Fibroblast of the conjunctiva (primary cell): ENCODE measurements at regions not wholly inside any gene's neighbourhood (a gene's known extent, or its start where the extent isn't known, plus 50 kb on each side); places are given as distances from the start of the nearest gene placed in this dataset.
"Not testable (repeated sequence)": the region's sequence is repeated elsewhere in the genome, so short reads cannot be mapped to it uniquely, and the experiment has no call there.

ENCODE experiments used
- DNase-seq: peaks from one replicate; pipeline ENCODE4 v3.0.0-alpha.2; 2010; ENCODE audit warnings: low read depth

DNA sequence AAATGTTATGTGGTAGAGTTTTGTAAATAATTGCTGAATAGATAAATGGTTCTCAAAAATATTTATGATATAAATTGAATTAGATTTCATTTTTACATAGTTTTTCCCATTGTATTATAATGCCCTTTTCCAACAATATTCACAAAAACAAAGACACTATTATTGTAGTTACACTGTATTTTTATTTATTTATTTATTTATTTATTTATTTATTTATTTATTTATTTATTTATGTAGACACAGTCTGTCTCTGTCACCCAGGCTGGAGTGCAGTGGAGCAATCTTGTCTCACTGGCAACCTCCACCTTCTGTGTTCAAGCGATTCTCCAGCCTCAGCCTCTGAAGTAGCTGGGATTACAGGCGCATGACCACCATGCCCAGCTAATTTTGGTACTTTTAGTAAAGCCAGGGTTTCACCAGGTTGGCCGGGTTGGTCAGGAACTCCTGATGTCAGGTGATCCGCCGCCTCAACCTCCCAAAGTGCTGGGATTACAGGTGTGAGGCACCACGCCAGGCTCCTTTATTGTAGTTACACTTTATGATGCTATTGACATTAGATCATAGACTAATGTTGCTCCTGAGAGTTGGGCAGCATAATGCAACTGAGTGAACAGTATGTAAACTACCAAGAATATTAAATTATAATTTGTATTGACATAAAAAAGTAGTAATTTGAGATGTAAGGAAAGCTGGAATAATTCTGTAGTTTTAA, 1430.0 kb upstream of the PRMT6 start:
- DNase-seq, result no peak

DNA sequence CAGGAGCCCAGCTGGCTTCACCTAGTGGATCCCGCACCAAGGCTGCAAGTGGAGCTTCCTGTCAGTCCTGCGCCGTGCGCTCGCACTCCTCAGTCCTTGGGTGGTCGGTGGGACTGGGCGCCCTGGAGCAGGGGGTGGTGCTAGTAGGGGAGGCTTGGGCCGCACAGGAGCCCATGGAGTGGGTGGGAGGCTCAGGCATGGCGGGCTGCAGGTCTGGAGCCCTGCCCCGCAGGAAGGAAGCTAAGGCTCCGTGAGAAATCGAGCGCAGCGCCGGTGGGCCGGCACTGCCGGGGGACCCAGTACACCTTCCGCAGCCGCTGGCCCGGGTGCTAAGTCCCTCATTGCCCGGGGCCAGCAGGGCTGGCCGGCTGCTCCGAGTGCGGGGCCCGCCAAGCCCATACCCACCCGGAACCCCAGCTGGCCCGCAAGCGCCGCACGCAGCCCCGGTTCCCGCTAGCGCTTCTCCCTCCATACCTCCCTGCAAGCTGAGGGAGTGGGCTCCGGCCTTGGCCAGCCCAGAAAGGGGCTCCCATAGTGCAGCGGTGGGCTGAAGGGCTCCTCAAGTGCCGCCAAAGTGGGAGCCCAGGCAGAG, 1425.2 kb upstream of the PRMT6 start:
- not testable (repeated sequence) for DNase-seq

DNA sequence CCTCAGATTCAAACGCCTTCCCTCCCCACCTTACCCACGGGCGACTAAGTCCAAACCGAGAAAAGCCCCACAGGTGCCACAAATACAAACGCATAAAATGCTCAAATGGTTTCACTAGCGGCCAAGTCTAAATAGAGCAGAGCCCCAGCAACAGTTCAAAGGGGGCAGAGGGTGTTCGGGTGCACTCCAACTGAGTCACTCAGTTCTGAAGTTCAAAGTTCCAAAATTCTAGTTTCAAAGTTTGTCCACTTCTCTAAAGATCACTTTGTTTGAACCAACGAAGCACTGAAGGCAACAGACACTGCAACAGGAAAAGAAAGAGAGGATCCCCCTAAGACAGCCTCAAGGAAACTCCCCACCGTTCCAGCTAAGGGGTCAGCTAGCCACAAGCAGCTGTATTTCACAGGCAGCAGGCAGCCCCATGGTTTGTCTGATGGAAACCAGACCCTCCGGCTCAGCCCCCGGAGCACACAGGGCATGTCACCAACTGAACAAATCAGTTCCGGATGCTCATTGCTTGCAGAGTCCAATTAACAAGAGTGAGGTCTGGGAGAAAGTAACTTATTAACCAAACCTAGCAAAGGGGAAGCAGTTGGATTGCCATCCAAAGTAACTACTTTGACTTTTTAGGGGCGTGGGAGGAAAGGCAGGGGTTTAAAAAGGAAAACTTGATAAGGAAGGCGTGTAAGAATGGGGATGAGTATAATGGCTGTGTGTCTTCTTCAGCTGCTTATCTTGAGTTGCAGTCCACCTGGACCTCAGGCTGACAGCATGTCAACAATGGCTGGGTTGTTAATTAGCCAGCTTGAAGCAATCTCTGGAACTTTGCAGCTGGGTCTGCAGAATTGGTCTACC, 1423.9 kb upstream of the PRMT6 start:
- DNase-seq, result no peak

DNA sequence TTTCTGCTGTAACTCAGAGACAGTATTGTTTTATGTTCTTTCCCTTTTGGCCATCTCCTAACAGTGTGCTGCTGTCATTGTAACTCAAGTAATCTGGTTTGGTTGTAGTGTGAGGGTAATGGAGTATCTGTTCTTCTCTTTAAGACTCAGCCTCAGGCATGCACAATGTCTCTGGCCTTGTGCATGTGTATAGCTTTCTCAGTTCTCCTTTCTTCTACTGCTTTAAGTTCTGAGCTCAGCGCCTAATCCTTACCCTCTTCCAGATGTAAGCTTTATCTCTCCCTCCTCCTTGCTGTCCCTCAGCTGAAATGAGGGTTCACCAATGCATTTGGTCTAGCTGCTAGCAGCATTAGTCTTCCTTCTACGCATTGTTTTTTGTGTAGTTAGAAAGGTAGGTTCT, 1420.4 kb upstream of the PRMT6 start:
- no peak for DNase-seq

DNA sequence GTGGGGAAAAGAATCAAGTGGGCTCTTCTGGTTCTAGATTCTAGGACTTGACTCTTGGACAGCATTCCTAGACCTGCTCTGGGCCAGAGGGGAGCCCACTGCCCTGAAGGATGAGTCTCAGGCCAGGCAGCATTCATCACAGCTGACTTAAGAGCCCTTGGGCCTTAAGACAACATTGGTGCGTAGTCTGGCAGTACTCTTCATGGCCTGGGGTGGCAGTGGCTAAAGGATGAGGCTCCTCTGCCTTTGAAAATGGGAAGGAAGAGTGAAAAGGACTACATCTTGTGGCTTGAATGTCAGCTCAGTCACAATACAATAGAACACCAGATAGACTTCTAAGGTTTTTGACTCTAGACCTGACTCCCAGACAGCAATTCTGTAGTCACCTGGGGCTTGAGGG, 1415.1 kb upstream of the PRMT6 start:
- no peak for DNase-seq

DNA sequence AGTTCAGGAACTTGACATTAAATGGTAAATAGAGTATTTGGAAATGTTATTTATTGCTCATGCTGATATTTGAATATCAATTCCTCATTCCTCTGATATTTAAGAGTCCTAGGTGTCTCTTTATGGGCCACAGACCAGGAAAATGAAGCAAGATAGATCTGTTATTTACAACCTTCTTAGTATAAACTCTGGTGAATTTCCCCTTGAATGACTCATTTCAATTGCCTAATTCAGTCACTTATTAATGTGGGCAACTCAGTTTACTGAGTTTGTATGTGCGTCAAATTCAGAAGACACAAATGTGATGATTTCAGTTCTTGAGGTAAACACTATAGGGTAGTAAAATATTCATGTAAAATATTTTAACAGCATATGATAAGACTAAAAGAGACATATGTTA, 1404.4 kb upstream of the PRMT6 start:
- no peak for DNase-seq

DNA sequence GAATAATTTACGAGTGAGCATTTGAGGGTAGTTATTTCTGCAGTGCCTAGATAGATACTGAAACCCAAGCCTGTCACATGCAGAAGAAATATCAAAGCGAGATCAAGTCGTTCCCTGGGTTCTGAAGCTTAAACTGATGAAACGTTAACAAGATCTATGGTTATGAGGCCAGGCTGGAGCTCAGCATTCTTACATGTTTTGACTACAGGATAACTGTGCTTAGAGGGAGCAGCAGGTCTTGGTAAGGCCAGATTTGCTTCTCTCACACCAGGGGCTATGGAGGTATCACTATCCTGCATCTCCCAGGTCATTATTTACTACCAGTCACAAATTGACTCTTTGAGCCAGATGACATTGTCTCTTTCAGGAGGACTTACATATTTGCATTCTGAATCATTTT, 1401.4 kb upstream of the PRMT6 start:
- DNase-seq, result no peak

DNA sequence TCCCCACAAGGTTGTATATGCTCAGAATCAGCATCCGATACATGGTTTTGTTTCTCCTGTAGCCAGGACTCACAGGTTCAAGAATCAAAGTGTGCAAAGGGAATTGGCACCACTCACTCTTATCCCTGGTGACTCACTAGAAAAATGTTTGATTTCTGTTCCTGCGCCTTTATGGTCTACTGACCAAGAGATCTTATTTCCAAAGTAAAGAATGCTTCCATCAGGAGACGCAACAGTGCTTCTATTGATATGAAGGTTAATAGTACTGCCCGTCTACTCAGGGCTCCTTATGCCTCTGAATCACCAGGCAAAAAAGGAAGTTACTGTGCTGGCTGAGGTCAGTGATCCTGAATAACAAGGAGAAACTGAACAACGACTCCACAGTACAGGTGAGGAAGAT, 1392.0 kb upstream of the PRMT6 start:
- no peak for DNase-seq

DNA sequence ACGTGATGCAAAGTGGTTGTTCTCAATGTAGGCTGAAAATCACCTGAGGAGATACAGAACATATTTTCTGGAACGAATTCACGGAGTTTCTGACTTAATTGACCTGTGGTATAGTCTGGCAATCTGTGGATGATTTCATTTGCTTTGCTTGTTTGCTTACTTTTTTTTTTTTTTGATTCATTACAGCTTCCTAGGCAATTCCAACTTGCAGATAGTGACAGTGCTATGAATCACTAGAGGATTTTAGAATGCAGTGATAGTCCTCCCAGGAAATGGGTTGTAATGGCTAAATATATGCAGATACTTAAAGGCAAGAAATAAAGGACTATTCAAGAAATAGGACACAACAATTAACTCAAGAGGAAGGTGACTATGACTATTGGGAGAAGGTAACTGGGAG, 1378.1 kb upstream of the PRMT6 start:
- no peak for DNase-seq

DNA sequence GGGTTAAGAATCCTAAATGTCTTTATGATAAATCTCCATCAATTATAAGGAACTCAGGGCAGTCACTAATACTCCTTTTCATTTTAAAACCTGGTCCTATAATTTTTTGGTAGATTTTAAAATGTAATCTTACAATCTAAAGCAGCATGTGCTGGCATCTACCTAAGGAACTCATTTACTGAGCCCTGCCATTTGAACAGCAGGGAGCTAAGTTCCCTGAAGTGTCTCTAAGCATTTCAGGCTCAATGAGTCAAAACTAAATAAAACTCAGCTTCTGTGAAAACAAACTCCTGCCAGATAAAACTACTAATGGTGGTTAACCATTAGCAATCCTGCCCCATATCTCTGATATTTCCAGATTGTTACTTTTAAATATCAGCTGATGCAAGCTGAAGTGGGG, 1371.8 kb upstream of the PRMT6 start:
- DNase-seq, result no peak

DNA sequence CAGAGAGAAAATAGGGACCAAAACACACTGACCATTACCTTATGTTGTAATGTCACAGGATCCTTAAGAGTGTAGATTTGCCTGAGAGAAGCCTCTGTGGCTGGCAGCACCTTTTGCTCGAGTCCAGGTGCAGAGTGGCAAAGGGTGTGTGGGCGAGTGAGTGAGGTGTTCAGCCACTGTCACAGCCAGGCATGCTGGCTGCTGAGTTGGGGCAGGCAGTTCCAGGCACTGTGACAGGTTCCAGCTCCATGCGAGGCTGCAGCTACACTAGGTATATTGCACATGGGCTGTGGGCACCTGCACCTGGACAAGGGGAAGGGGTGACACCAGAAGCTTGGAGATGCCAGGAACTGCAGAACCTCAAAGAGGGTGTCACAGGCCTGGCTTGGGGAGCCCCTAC, 1370.4 kb upstream of the PRMT6 start:
- DNase-seq, result no peak

DNA sequence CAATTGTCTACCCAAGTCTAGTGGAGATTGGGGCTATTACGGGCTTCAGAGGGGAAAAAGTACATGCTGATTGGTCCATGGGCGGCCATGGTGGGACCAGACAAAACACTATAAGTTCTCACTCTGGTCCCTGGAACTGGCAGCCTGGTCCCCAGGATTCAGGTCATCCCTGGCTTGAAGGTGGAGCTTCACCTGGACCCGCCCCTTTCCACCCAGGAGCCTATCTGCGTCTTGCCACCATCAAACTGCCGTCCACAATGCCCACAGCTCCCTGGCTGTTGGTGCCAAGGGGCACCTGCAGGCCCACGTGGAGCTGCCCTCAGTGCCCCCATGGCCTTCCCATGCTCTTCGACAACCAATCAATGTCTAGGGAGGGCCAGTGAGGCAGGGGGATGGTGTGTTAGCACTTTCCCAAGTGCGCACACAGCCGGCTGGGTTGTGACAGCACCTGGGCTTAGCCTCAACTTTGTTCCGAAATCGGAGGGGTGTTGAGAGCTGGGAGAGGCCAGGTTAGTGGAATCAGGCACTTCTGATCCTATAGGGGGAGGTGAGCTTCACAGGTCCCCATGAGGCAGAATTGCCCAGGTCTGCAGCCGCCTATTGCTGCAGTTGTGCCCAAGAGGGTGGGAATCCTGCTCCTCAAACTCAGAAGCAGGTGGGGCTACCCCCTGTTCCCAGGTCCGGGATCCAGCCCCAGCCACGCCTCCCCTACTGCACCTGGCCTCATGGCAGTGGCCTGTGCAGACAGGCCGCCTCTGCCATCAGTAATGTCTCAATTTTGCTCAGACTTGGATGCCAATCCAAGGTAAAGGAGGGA, 1369.4 kb upstream of the PRMT6 start:
- DNase-seq, result no peak

DNA sequence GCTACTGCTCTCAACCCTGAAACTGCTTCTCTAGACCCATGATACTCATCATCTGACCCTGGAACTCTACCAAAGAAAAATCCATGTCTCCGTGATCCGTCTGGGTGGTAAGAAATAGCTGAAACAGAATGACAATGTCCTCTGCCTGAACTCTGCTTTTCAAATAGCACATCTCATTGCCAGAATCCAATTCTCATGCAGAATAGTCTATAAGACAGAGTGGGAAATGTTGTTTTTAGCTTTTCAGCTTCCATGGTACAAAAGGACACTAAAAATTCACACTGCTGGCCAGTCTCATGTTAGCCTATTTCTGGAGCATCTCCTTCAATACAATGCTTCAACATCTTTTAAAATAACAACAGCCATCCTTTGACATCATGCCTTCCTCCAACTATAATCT, 1355.8 kb upstream of the PRMT6 start:
- DNase-seq, result no peak

DNA sequence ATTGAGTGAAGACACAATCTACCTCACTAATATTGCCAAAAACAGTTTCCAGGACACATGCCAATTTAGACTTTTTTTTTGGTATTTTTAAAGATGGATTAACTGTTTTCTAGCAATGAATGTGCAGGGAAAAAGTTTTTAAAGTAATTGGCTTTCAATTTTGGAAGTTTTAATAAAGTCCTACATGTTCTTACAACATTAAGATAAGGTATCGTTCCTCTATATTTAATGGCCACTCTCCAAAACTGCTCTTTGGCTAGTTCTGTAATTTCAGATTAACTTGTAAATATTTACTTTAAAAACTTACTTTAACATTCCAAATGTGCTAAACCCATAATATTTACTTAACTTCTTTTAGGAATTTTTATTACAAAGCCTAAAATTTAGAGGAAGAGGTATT, 1332.2 kb upstream of the PRMT6 start:
- no peak for DNase-seq

DNA sequence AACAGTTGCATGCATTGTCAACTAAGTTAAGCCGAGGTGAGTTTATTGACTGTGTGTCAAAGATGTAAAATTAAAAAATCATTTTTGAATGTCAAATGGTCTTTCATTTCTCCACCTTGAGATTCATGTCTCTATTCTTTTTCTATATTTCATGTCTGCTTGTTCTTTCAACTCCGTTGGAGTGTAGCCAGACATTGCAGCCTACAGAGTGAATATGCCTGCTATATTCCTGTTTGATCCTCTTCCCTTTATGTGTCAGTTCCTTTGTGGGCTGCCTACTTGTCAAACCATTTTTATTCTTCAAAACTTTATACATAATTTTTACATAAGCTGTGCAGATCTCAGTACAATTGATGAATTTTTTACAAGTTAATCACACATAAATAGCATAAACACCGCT, 1325.8 kb upstream of the PRMT6 start:
- DNase-seq, result no peak

DNA sequence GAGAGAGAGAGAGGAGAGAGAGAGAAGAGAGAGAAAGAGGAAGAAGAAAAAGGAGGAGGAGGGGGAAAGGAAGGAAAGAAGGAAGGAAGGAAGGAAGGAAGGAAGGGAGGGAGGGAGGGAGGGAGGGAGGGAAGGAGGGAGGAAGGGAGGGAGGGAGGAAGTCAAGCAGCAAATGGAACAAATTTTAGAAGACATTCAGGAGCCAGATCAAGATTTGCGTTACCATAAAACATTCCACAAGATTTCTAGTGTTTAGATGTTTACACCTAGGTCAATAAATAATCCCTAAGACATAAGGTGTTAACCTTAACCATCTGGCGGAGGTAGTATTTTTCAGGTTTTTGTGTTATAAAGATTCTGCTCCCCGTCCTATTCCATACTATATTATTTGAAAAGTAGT, 1320.1 kb upstream of the PRMT6 start:
- no peak for DNase-seq

DNA sequence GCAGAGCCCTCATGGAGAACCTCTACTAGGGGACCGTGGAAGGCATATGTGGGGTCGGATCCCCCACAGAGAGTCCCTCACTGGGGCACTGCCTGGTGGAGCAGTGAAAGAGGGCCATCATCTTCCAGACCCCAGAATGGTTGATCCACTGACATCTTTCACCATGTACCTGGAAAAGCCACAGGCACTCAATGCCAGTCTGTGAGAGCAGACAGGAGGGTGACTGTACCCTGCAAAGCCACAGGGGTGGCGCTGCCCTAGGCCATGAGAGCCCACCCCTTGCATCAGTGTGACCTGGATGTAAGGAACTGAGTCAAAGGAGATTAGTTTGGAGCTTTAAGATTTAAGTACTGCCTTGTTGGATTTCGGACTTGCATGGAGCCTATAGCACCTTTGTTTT, 1276.7 kb upstream of the PRMT6 start:
- no peak for DNase-seq

DNA sequence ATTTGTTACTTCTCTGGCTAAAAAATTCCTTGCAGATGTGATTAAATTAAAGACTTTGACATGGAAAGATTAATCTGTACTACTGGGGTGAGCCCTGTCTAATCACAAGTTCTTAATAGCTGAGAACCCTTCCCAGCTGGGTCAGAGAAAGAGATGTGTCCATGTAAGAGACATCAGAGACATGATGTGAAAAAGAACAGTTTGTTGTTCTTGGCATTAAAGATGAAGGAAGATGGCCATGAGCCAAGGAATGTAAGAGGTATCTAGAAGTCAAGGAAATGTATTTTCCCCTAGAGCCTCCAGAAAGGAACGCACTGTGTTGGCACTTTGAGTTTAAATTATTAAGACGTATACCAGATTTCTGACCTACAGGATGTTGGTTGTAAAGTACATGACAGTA, 1271.5 kb upstream of the PRMT6 start:
- DNase-seq, result no peak

DNA sequence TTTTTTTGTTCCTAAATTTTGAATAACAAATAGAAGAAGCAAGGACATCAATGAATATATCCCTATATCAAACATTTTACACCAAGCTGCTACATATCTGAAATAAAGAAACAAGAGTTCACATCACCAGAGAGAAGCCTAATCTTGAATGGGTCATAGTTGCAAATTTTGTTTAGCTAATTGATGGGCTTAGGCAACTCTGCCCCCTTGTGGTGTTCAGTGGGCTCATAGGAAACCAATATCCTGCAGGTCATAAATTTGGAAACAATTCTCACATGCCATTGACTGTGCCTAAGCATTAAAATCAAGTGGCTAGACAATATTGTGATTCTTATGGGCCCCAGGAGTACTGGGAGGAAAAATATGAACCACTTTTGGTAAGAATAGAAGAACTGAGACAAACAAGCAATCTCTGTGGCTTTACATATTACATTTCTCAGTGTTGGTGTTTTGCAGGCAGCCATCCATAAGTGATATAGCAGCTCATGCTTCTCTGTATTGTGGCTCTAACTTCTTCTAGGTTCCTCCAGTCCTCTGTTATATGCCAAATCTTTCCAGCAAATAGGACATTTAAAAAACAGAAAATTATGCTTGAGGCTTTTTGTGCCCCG, 1262.8 kb upstream of the PRMT6 start:
- DNase-seq, result peak; percentile 3

DNA sequence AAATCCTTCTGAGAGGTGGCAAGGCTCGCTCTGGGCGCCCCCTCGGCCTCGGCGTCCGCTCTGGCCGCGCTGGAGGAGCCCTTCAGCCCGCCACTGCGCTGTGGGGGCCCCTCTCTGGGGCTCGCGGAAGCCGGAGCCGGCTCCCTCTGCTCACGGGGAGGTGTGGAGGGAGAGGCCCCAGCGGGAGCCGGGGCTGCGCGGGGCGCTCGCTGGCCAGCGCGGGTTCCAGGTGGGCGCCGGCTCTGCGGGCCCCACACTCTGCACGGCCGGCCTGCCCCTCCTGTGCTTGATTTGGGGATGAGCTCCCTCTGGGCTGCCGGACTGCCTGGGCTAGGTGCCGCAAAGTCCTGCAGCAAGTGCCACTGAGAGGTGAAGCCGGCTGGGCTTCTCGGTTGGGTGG, 1260.7 kb upstream of the PRMT6 start:
- no peak for DNase-seq

DNA sequence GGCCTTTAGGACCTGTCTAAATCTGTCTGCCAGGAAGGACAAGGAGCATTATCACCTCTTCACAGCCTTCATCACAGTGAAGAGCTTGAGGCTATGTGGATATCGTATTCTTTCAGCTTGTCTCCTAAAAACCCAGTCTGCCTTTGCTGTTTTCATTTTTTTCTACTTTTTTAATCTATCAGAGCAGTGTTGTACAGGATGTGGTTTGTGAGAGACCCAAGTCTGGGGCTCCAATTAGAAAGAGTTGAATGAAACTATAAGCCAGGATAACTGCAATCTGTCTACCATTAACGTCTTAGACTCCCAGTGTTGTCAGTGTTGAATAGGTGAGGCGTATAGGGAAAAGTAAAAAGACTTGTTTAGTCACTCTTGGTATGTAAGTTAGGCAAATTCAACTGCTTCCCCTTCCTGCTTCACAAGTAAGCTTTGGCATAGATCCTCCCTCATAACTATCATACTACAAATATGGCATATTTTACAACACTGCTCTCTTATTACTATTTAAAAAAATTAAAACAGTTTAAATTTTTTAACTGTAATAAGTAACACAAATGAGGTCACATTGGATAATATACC, 1225.8 kb upstream of the PRMT6 start:
- DNase-seq, result no peak

DNA sequence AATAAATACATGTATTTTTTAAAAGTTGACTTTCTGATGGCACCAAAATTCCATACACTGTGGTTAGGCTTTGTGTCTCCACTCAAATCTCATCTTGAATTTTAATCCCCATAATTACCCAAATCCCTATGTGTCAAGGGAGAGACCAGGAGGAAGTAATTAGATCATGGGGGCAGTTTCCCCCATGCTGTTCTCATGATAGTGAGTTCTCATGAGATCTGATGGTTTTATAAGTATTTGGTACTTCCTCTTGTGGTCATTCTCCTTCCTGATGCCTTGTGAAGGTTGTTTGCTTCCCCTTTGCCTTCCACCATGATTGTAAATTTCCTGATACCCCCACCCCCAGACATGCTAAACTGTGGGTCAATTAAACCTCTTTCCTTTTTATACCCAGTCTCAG, 1218.4 kb upstream of the PRMT6 start:
- DNase-seq, result no peak
